GM18507 (cell line): ENCODE measurements at regions not wholly inside any gene's neighbourhood (a gene's known extent, or its start where the extent isn't known, plus 50 kb on each side); places are given as distances from the start of the nearest gene placed in this dataset.

Experiments used
- DNase-seq: peaks from one replicate; pipeline ENCODE4 v3.0.0; 2011; ENCODE audit warnings: low read depth; ENCODE audit not compliant: insufficient read length; ENCODE audit errors: extremely low spot score
- FAIRE-seq: peaks from 2 replicates; lab custom pipeline; 2011; peaks lifted over from hg19 to GRCh38; lab: Jason Lieb, UNC

DNA sequence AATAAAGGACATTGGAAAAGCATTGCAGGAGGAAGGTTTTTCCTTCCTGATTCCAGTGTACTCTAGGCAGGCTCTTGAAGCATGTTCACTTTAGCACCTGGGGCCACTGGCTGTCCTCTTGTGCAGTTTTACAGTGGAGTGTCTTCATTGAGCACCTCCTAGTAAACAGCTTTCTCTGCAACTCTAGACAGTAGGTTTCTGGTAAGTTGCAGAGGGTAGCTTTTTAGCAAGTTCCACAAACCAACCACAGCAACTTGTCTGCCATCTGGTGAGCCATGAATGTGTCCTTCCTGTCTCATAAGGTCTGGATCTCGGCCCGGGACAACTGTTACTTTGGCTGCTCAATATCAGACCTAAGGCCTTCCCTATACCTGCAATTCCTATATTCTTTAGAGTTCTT is 488.0 kb downstream of the MAN2A1 start:
- DNase-seq (no peak), FAIRE-seq (no peak)

DNA sequence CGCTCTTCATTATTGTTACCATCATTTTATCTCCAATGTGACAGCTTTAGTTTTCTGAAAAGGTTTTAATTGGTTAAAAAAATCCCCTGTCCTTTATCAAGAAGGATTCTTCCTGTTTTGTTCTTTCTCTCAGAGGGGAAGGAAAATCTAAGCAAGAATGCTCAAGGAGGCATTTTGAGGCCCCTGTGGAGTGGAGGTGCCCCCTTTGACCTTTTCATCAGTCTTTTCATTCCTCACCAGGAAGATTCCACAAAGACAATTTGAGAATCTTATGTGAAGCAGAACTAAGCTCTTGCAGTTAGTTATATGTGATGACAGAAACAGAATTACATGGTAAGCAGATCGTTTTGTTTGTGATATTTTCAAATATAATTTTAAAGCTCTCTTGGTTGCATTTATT is 489.6 kb downstream of the MAN2A1 start:
- FAIRE-seq = no peak
- DNase-seq = no peak

DNA sequence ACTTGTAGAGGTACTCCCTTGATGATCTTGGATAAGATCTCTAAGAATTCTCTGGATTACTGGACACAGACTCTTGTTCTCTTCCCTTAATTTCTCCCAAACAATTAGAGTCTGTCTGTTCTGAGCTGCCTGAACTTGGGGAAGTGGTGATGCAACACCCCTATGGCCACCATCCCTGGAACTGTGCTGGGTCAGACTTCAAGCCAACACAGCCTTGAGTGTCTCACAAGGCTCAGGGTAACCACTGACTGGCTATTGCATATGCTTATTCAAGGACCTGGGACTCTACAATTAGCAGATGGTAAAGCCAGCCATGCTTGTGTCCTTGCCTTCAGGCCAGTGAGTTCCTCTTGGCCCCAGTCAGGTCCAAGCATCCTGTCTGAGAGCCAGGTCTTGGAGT is 504.5 kb downstream of the MAN2A1 start:
- DNase-seq (no peak), FAIRE-seq (no peak)

DNA sequence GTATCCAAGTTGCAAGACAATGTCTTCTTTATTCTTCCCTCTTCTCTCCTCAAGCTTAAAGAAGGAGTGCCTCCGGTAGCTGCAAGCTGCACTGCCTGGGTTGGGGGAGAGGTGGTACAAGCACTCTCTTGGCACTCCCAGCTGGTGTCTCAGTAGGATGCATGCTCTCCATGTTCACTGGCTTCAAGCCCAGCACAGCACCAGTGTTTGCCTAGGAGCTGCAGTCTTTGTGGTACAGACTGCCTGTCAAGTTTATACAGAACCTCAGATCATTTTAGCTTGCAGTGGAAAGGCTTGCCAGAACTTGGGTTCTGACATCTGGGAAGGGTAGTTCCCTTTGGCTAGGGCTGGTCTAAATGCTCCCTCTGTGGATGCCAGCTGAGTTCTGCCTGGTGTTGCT is 505.6 kb downstream of the MAN2A1 start:
- FAIRE-seq = no peak
- DNase-seq = no peak

DNA sequence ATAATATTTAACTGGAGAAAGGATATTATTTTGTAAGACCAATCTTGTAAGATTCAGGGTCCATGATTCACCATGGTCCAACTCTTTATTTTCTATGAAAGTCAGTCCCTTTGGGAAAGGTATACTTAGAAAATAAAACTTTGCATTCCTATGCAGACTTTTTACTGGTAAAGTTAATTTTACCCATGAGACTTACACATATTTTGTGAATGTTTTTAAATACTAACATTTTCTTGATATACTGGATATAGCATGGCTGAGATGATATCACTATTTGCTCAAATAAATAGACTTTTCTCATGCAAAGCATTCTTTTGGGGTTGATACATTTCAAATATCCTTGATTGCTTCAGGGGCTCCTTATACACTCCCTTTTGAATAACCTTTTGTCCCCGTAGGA is 512.1 kb downstream of the MAN2A1 start:
- DNase-seq = no peak
- no peak for FAIRE-seq

DNA sequence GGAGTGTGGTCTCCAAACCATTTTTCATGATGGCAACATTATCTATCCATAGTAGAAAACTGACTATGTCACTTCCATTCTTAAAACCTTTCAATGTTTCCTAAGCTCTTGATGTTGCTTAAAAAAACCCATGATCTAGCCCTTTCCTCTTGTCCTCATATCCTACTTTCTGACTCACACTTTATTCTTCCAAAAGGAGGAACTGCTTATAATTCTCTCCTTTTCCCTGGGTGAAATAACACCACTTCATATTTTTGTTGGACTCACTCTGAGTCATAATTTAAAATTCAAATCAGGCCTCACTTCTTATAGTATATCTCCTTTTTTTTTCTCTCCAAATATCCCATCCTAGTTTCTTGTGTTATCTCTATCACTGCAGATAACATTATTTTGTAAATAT is 513.9 kb downstream of the MAN2A1 start:
- DNase-seq (no peak), FAIRE-seq (no peak)

DNA sequence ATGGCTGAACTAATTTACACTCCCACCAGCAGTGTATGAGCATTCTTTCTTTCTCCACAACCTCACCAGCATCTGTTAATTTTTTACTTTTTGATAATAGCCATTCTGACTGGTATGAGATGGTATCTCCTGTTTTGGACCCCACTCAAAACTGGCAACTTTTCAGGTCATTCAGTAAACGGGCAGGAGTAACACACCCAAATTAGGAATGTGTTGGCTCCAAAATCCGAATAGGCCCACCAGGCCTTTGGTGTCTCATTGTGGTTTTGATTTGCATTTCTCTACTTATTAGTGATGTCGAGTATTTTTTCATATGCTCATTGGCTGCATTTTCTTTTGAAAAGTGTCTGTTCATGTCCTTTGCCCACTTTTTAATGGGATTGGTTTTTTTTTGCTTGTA is 517.1 kb downstream of the TMEM232 start:
- DNase-seq (no peak), FAIRE-seq (no peak)

DNA sequence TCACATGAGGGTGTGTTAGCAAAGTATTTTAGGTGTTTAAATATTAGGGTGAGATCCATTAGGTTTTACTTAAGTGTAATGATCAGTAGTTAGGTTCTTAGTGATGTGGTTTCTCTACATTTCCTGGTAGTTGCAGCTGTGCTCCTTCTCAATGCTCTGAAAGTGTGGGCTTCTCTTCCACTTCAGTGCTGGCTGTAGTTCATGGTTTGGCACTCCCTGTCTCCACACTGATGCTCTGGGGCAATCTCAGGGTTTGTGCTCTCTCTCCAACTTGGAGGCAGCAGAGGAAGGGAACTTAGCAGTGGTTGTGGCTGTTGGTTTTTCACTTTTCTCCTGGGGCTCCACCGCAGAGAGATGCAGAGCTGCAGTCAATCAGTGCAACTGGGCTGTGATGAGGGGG is 507.5 kb downstream of the TMEM232 start:
- FAIRE-seq (no peak), DNase-seq (no peak)

DNA sequence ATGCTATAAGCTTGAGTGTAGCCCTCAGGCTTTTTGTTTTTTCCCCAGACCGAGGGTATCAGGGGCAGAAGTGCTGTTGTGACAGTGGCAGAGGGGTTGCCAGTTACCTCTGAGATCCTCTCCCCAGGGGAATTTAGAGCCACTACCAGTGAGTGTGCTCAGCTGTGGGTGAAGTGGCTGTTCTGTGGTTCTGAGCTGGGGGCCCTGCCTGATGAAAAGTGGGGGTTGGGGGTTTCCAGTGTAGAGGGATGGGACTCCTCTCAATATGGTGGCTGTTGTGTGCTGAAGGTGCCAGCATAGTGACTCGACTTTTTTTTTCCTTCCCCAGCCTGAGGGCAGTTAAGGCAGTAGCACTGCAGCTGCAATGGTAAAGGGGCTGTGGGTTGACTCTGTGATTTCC is 506.7 kb downstream of the TMEM232 start:
- DNase-seq = no peak
- FAIRE-seq = no peak

DNA sequence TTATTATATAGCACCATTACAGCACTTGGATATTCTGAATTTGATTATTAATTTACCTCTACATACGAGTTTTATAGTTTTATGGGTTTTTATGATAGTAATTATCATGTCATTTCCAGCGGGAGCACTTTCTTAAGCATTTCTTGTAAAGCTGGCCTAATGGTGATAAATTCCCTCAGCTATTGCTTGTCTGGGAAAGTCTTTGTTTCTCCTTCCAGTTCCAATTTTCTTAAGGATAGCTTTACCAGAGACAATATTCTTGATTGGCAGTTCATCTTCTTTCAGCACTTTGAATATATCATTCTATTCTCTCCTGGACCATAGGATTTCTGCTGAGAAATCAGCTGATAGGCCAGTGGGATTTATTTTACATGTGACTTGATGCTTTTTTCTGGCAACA is 505.4 kb downstream of the TMEM232 start:
- DNase-seq (no peak), FAIRE-seq (no peak)

DNA sequence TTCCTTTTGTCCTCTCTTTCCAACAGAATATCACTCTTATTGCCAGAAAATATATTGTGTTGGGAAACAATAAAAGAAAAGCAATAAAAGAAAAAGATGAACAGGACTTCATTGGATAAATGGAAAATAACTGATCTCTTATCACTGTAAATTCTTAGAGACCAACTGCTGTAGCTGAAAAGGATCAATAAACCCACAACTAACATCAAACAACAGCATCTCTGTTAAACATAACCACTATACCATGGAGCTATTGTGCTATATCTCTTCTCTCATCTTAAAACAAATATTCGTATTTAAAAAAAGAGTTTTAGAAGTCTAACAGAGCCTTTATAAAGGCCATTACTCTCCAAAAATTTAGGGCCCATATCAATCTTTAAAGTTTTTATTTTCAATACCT is 502.4 kb downstream of the TMEM232 start:
- FAIRE-seq (no peak), DNase-seq (no peak)

DNA sequence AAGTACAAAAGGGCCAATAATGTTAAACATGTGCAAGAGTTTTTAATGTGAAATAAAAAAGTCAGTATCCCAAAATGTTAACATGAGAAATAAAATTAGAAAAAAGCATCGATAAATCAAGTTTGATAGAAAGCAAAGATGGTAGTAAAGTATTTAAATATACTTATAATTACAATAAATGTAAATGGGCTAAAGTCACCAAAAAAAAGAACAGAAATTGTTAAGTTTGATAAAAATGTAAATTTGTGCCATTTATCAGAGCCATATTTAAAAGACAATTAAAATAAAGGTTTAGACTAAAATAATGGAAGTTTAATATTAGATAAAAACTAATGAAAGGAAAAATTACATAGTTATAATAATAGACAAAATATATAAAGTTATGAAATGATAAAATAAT is 500.5 kb downstream of the TMEM232 start:
- no peak for FAIRE-seq

DNA sequence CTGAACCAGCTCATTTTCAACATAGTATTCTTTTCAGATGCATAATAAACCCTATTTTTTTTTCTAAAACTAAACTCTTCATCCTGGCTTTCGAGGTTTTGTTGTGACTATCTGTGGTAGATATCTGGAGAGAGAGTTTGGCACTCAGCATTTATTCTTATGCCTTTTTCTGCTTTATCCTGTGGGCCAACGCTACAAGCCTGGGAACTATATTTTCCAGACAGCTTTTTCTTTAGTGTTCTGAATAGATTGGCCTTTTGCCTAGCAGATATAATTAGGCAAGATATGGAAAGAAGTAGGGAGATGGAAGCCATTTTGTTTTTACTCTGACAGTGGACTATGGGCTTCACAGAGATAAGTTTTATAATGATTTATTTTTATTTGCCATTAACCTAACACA is 486.7 kb downstream of the TMEM232 start:
- DNase-seq = no peak
- no peak for FAIRE-seq

More for the DNA sequence above, 500.5 kb downstream of the TMEM232 start:
- DNase-seq = no peak

DNA sequence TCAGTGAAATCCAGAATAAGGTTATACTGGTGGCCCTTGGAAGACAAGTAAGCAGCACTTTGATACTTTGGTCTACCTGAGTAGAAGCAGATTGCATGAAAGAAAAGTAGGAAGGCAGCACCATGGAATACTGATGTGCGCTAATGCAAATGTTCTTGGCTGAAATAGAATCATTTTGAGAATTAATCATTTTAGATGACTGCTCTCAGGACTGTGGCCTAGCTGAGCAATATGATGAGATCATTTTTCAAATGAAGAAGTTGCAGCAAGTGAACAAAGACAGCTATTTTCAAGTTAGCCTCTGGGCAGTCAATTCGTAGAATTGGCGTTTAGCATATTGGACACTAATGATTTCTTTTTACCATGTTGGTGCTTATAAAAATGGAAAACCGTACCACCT is 483.5 kb downstream of the TMEM232 start:
- FAIRE-seq (no peak), DNase-seq (no peak)

DNA sequence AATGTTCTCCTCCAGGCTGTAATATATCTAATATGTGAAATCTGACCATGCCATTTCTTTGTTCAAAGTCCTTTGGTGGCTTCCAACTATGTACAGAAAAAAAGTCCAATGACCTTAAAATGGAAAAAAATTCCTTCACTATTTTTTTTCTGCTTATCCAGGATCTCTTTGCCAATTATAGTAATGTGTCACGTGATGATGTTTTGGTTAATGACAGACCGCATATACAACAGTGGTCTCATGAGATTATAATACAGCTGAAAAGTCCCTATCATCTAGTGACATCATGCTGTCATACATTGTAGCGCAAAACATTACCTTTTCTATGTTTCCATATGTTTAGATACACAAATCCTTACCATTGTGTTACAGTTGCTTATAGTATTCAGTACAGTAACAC is 477.6 kb downstream of the TMEM232 start:
- FAIRE-seq = no peak
- no peak for DNase-seq

DNA sequence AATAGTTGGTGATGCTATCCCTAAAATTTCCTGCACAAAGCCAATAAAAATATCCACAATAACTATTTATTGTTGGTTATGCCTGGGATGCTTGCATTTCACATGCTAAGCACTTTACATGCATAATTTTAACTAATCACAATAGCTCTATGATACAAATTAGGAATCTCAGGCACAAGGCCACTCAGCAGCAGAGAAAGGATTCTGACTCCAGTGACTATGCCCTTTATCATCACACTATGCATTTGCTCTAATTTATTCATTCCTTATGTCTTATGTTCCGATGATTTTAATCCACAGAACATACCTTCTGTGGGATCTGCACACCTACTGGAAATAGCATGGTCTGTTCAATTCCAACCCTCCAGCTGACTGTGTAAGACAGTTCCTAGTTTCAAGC is 476.1 kb downstream of the TMEM232 start:
- no peak for FAIRE-seq
- no peak for DNase-seq

DNA sequence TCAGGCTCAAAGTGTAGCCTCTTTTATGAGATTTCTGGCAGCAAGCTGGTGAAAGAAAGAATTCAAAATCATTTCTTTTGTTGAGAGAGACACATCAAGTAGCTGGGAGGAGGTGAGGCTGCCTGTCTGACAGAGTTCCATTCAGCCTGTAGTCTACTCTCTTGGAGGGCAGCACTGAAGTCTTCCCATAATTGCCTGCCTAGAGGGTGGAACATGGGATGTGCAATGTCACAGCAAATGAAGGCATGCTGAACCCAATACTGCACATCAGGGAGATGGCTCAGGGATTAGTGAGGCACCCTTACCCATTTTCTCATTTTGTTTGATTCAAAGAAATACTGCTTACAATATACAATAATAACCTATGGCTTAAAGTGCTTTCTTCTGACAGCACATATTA is 475.7 kb downstream of the TMEM232 start:
- DNase-seq (no peak), FAIRE-seq (no peak)

DNA sequence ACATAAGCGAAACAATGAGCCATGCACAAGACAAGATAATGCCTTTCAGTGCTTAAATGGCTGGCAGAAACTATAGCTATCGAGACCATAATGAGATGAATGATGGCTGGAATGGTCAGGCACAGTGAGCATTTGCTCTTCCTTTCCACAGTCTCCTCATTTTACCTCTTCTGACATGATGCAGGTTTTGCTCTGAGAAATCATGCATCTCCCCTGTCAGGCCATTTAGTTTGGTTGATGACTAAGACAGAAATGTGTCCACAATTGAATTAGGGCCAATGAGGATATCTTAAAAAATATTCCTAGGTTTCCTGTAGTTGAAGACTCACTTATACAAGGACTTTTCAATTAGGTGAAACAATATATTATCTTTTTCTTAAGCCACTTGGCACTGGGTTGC is 475.1 kb downstream of the TMEM232 start:
- DNase-seq = no peak
- no peak for FAIRE-seq

DNA sequence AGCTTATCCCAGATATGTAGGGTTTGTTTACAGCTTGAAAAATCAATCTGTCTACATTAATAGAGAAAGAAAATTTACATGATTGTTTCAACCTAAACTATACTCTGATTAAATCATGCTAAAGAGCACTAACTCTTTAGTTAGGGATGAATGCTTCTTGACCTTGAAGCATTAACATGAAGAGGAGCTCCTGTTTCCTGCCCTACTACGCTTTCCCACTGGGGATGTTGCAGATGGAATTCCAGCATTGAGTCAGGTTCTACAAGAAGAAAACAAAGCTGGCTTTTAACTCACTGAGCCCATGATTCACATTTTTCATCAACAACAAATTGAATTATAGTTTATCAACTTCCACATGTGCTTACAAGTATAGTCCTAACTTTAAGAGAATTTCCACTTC is 471.3 kb downstream of the TMEM232 start:
- no peak for DNase-seq
- FAIRE-seq = no peak

DNA sequence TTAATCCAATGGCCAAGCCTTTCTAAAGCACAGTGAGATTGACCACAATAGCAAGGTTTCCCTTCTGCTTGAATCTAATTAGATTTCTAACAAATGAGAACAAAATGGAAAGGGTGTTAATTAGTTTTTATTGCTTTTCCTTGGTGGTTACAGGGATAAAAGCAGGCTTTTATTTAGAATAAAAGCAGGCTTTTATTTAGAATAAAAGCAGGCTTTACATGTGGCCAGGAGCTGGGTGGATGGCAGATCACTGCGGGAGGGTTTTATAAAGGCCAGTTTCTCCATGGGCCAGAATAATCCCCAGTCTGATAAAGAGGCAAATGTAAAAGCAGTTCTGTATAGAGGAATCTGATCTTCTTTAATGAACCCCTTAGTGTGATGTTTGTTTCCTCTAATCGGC is 470.2 kb downstream of the TMEM232 start:
- DNase-seq (no peak), FAIRE-seq (no peak)

DNA sequence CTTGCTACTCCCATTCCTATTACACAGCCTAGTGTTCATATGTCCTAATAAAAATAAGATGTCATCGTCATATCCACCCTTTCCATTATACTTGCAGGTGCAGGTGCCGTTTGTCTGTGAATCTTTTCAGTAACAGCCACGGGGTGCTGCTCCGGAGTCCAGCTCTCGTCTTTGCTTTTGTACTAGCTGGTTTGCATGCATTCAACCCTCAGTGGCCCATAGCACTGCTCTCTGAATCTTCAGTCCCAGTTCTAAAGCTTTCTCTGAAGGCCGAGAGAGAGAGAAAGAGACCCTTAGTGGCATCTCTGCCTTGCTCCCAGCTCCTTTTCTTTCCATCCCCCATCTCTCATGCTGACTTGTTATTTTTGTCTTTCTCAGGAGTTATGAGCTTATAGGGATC is 468.5 kb downstream of the TMEM232 start:
- DNase-seq (no peak), FAIRE-seq (no peak)

DNA sequence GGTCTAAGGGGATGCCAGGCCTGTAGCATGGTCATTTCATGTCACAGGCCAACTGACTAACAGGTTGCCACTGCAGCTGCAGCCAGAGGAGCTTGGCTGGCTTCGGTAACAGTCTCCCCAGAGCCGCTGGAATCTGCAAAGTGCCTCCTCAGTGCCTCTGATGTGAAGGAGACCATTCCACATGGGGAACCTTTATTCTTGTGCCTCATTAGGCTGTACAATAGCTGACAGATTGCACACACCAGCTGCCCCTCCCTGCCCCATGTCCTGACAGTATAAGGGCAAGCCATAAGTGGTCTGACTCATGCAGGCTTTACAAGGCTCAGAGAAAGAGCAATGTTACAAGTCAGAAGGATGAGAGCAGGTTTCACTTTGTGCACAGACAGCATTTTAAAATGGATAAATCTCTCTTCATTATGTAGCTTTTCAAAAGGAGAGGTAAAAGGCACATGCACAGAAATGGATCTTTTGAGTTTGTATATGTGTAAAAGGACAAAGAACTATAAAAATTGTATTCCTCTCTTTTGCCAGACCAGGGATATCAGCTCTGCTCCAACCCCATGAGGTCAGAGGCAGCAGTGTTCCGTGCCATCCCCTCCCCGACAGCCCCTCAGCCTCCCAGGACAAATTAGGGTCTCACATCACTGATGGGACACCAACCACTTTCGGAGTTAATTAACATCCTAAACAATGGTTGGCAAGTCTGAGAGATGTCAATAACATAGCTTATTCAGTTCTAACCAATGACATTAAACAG is 467.8 kb downstream of the TMEM232 start:
- FAIRE-seq = no peak
- no peak for DNase-seq
